ENCODE measurements at regions not wholly inside any gene's neighbourhood (a gene's known extent, or its start where the extent isn't known, plus 50 kb on each side); places are given as distances from the start of the nearest gene placed in this dataset.
"Not testable (repeated sequence)": the region's sequence is repeated elsewhere in the genome, so short reads cannot be mapped to it uniquely, and the experiment has no call there.

DNA sequence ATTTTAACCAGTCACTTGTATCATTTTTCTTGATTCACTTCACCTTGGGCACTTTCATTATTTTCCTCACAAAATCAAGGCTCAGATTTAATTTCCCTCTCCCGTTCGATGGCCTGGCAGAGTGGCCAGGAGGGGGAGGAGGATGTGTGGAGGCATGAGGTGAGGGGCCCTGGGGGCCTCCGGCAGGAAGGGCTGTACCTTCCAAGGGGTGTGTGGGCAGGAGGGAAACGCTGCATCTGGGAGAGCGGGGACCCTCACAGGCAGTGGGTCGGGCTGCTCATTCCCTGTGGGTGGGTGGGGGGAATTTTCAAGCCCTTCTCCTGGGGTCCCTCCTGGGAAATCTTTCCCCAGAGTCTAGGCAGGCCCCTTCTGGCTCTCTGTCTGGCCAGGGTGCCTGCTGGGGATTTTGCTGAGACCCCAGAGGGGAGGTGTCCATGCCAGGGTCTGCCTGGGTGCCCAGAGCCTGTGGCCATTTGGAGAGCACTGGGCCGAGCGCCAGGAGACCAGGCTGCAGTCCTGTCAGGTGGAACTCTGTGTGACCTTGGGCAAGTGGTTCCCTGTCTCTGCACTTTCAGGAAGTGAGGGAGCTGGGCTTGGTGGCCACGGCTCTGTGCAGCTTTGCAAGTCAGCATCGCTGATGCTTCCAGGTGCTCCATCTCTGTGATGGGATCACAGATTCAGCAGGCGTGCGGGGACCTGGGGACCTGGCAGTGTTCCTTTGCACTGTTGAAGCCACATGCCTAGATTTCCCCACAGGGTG, 81.9 kb upstream of the C1orf174 start:
- Histone ChIP-seq H3K9me3 (replicated peaks) (no peaks in the 10 kb centered on the region), H3K36me3 (no peaks in the 10 kb centered on the region), H3K27me3 (peaks cover 27% of the 10 kb centered on the region), H3K27ac (no peak overlapping the region), H3K4me3 (no peak overlapping the region), H3K4me1 (peaks cover 9% of the 10 kb centered on the region)
- no peak for DNase-seq

- Histone ChIP-seq H3K9me3 (replicated peaks) (no peaks in the 10 kb centered on the region), H3K27me3 (peaks cover 27% of the 10 kb centered on the region)
These were observed 83.1 kb upstream of the C1orf174 start for GRCh38 chr1:3983181-3983580.

GRCh38 chr1:3984586-3984985, 84.5 kb upstream of the C1orf174 start:
- Histone ChIP-seq H3K9me3 (replicated peaks) (no peaks in the 10 kb centered on the region), H3K27me3 (peaks cover 27% of the 10 kb centered on the region), H3K27ac (no peak overlapping the region)

More at GRCh38 chr1:3983181-3983580, 83.1 kb upstream of the C1orf174 start:
- H3K36me3 ChIP-seq, result no peaks in the 10 kb centered on the region
- peaks cover 6% of the 10 kb centered on the region for H3K4me1 ChIP-seq
- no peak overlapping the region for H3K4me3 ChIP-seq
- H3K27ac ChIP-seq, result no peak overlapping the region
- DNase-seq, result no peak

DNA sequence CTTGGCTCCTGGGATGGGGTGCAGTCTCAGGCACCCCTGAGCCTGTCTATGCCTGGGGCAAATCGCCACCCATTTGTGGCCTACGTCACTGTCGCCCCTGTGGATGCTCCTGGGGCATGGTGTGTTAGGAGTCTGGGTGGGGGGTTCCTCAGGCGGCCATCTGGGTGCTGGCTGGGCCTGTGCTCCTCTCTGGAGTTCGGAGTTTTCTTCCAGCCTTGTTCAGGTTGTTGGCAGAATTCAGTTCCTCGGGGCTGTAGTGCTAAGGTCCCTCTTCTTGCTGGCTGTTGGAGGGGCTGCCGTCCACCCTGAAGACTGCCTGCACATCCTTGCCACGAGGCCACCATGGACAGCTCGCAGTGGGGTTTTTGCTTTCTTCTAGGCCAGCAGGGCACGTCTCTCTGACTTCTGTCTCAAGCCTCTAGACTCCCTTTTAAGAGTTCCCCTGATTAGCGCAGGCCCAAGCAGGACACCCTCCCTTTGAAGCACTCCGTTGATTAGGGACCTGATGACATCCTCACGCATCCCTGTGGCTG, 86.7 kb upstream of the C1orf174 start:
- H3K27ac ChIP-seq, result no peak overlapping the region
- no peak overlapping the region for H3K4me3 ChIP-seq
- no peak for DNase-seq
- H3K4me1 ChIP-seq, result no peaks in the 10 kb centered on the region
- H3K36me3 ChIP-seq, result no peaks in the 10 kb centered on the region
- H3K27me3 ChIP-seq, result peaks cover 27% of the 10 kb centered on the region
- H3K9me3 ChIP-seq (replicated peaks), result no peaks in the 10 kb centered on the region

More at GRCh38 chr1:3984586-3984985, 84.5 kb upstream of the C1orf174 start:
- H3K4me3 ChIP-seq, result no peak overlapping the region
- no peak for DNase-seq
- H3K4me1 ChIP-seq, result no peaks in the 10 kb centered on the region
- H3K36me3 ChIP-seq, result no peaks in the 10 kb centered on the region

GRCh38 chr1:3987669-3988235, 87.7 kb upstream of the C1orf174 start:
- Histone ChIP-seq H3K36me3 (no peaks in the 10 kb centered on the region), H3K27ac (no peak overlapping the region), H3K4me3 (no peak overlapping the region), H3K9me3 (replicated peaks) (no peaks in the 10 kb centered on the region), H3K4me1 (no peaks in the 10 kb centered on the region), H3K27me3 (peaks cover 21% of the 10 kb centered on the region; the same call in 1 of the 2 replicates)
- DNase-seq, result no peak

DNA sequence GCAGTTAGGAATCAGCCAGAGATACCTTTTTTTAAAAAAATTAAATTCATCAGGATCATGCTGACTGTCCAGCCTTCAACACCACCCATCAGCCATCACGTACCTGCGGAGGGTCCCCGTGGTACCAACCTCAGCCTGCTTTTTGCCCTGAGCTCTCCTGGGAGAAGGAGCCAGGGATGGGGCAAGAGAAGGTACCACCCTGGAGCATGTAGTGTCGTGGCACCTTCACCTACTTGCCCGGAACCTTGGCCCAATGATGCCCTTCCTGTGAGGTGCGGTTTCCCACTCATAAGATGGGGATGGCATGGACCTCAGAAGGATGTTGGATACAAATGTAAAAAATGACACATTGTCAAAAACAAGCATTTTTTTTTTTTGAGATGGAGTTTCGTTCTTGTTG, 88.4 kb upstream of the C1orf174 start:
- no peak overlapping the region for H3K27ac ChIP-seq
- no peak overlapping the region for H3K4me3 ChIP-seq
- DNase-seq, result no peak
- peaks cover 19% of the 10 kb centered on the region; the same call in 1 of the 2 replicates for H3K27me3 ChIP-seq
- no peaks in the 10 kb centered on the region for H3K36me3 ChIP-seq
- no peaks in the 10 kb centered on the region for H3K4me1 ChIP-seq
- H3K9me3 ChIP-seq (replicated peaks), result no peaks in the 10 kb centered on the region

DNA sequence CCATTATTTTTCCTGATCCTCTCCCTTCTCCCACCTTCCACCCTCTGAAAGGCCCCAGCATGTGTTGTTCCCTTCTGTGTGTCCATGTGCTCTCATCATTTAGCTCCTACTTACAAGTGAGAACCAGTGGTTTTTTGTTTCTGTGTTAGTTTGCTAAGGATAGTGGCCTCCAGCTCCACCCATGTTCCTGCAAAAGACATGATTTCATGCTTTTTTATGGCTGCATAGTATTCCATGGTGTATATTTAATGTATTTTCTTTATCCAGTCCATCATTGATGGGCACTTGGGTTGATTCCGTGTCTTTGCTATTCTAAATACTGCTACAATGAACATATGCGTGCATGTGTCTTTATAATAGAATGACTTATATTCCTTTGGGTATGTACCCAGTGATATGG, 89.4 kb upstream of the C1orf174 start:
- no peak for DNase-seq
- H3K4me3 ChIP-seq, result no peak overlapping the region
- no peaks in the 10 kb centered on the region for H3K4me1 ChIP-seq
- no peaks in the 10 kb centered on the region for H3K36me3 ChIP-seq
- peaks cover 11% of the 10 kb centered on the region; the same call in 1 of the 2 replicates for H3K27me3 ChIP-seq
- no peaks in the 10 kb centered on the region for H3K9me3 ChIP-seq (replicated peaks)
- H3K27ac ChIP-seq, result no peak overlapping the region

- peak in 1 of 2 experiments; percentile 26 for DNase-seq
- Histone ChIP-seq H3K27me3 (peaks cover 22% of the 10 kb centered on the region), H3K9me3 (replicated peaks) (no peaks in the 10 kb centered on the region), H3K4me3 (no peak overlapping the region), H3K36me3 (no peaks in the 10 kb centered on the region), H3K4me1 (no peaks in the 10 kb centered on the region), H3K27ac (no peak overlapping the region)
These were observed 92.1 kb upstream of the C1orf174 start for GRCh38 chr1:3992103-3992556.

DNA sequence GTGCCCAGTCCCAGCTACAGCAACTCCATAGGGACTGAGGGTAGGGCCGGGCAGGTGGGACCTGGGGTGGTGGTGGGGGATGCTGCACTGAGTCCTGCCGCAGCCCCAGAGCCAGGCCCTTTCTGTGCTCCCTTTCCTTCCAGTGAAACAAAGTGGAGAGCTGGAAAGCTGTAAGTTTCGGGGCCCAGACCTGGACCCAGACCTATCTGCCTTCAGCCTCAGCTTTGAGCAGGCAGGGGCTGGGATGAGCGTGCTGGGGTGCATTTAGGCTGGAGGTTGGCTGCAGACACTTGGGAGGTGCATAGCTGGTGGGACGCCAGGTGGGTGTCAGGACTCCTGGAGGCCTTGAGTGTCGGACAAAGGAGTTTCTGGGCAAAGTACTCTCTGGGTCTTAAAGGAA, 92.7 kb upstream of the C1orf174 start:
- Histone ChIP-seq H3K36me3 (no peaks in the 10 kb centered on the region), H3K27ac (no peak overlapping the region), H3K9me3 (replicated peaks) (no peaks in the 10 kb centered on the region), H3K4me3 (no peak overlapping the region), H3K4me1 (no peaks in the 10 kb centered on the region), H3K27me3 (peaks cover 22% of the 10 kb centered on the region)
- DNase-seq, result no peak

- Histone ChIP-seq H3K36me3 (no peaks in the 10 kb centered on the region), H3K9me3 (replicated peaks) (no peaks in the 10 kb centered on the region), H3K4me3 (no peak overlapping the region), H3K27ac (no peak overlapping the region), H3K27me3 (peaks cover 24% of the 10 kb centered on the region), H3K4me1 (no peaks in the 10 kb centered on the region)
- DNase-seq, result no peak
These were observed 93.7 kb upstream of the C1orf174 start for GRCh38 chr1:3993619-3994375.

- Histone ChIP-seq H3K27ac (no peak overlapping the region), H3K4me3 (no peak overlapping the region), H3K4me1 (no peaks in the 10 kb centered on the region), H3K9me3 (replicated peaks) (no peaks in the 10 kb centered on the region), H3K36me3 (no peaks in the 10 kb centered on the region), H3K27me3 (peaks cover 28% of the 10 kb centered on the region)
- DNase-seq, result no peak
These were observed 95.2 kb upstream of the C1orf174 start for GRCh38 chr1:3995141-3995780.

GRCh38 chr1:3996846-3997705, 97.0 kb upstream of the C1orf174 start:
- Histone ChIP-seq H3K4me1 (no peaks in the 10 kb centered on the region), H3K27ac (no peak overlapping the region), H3K27me3 (peaks cover 33% of the 10 kb centered on the region), H3K9me3 (replicated peaks) (no peaks in the 10 kb centered on the region), H3K4me3 (no peak overlapping the region), H3K36me3 (no peaks in the 10 kb centered on the region)
- no peak for DNase-seq

DNA sequence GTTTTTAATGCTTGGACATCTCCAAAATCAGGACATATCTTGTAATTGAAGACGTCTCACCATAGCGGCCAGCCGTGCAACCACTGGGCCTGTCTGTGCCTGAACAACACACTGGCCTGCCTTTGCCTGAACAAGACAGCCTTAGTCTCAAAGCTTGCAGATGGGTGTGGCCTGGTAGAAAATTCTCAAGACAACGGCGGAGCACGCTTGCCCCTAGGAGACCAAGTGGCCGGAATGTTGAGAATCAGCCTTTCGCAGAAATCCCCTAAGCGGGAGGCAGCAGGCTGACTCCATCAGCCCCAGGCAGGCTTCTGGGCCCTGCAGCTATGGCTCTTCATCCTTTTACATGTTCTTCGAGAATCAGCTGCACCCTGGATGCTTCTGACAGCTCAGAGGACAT, 98.0 kb upstream of the C1orf174 start:
- Histone ChIP-seq H3K27me3 (peaks cover 30% of the 10 kb centered on the region), H3K27ac (no peak overlapping the region), H3K36me3 (no peaks in the 10 kb centered on the region), H3K9me3 (replicated peaks) (no peaks in the 10 kb centered on the region), H3K4me3 (no peak overlapping the region), H3K4me1 (no peaks in the 10 kb centered on the region)
- DNase-seq, result no peak

GRCh38 chr1:3999514-3999913, 99.4 kb upstream of the C1orf174 start:
- H3K4me3 ChIP-seq; H3K9me3 ChIP-seq (replicated peaks); DNase-seq; H3K4me1 ChIP-seq; H3K36me3 ChIP-seq; H3K27ac ChIP-seq: not testable (repeated sequence)
- peaks cover 28% of the 10 kb centered on the region for H3K27me3 ChIP-seq

Measured in SJCRH30 (cell line).